HepG2 (cell line): ENCODE measurements at regions not wholly inside any gene's neighbourhood (a gene's known extent, or its start where the extent isn't known, plus 50 kb on each side); places are given as distances from the start of the nearest gene placed in this dataset.

Experiments used
- E2F1 ChIP-seq: sonication (generic); formaldehyde crosslinking; IDR thresholded peaks from 2 replicates; pipeline ENCODE4 v1.5.0; 2020; ENCODE audit warnings: missing genetic modification reagents
- FOXA3 ChIP-seq: IDR thresholded peaks from 2 replicates; pipeline ENCODE4 v1.6.1; 2016; ENCODE audit warnings: missing genetic modification reagents, missing compliant biosample characterization
- IRF2 ChIP-seq: IDR thresholded peaks from 2 replicates; pipeline ENCODE4 v1.6.1; 2018; ENCODE audit warnings: missing genetic modification reagents, missing compliant biosample characterization
- KLF16 ChIP-seq, 2 experiments: sonication (generic) in 1 of 2; formaldehyde crosslinking in 1 of 2; IDR thresholded peaks; 2 replicates each; pipeline versions ENCODE4 v1.6.1 to v1.8.0; 2016 to 2023; ENCODE audit warnings: missing genetic modification reagents in 2 of 2, missing compliant biosample characterization in 1 of 2
- MTA1 ChIP-seq: sonication (generic); formaldehyde crosslinking; IDR thresholded peaks from 2 replicates; pipeline ENCODE4 v1.4.0; 2020; ENCODE audit warnings: missing genetic modification reagents, mild to moderate bottlenecking, borderline replicate concordance
- POLR2A ChIP-seq, 2 experiments: IDR thresholded peaks; 2 replicates each; pipeline ENCODE4 v1.6.1; 2011; ENCODE audit warnings: low read depth in 2 of 2, low read length in 2 of 2, mild to moderate bottlenecking in 1 of 2, moderate library complexity in 1 of 2; ENCODE audit not compliant: insufficient read depth in 1 of 2
- SMAD3 ChIP-seq: sonication (generic); formaldehyde crosslinking; IDR thresholded peaks from 2 replicates; pipeline ENCODE4 v1.4.0; 2020; ENCODE audit warnings: missing genetic modification reagents
- TBX2 ChIP-seq: sonication (generic); formaldehyde crosslinking; IDR thresholded peaks from 2 replicates; pipeline ENCODE4 v1.5.0; 2020; ENCODE audit warnings: missing genetic modification reagents, mild to moderate bottlenecking, borderline replicate concordance
- ZBTB7A ChIP-seq: sonication (generic); formaldehyde crosslinking; IDR thresholded peaks from 2 replicates; pipeline ENCODE4 v1.8.0; 2022; ENCODE audit warnings: mild to moderate bottlenecking, missing genetic modification reagents
- ZNF383 ChIP-seq: sonication (generic); formaldehyde crosslinking; IDR thresholded peaks from 2 replicates; pipeline ENCODE4 v1.4.0; 2020; ENCODE audit warnings: missing genetic modification reagents, mild to moderate bottlenecking, borderline replicate concordance
- TF ChIP-seq, protein P1 (sequence below): sonication (generic); formaldehyde crosslinking; IDR thresholded peaks from 2 replicates; pipeline ENCODE4 v1.4.0; 2020; ENCODE audit warnings: missing genetic modification reagents, borderline replicate concordance
- TF ChIP-seq, protein P2 (sequence below): sonication (generic); formaldehyde crosslinking; IDR thresholded peaks from 2 replicates; pipeline ENCODE4 v1.4.0; 2020; ENCODE audit warnings: missing genetic modification reagents, mild to moderate bottlenecking, borderline replicate concordance
- TF ChIP-seq, protein P3 (sequence below): IDR thresholded peaks from 2 replicates; pipeline ENCODE4 v1.6.1; 2018; ENCODE audit warnings: missing genetic modification reagents, mild to moderate bottlenecking, missing compliant biosample characterization
- TF ChIP-seq, protein P4 (sequence below): sonication (generic); formaldehyde crosslinking; IDR thresholded peaks from 2 replicates; pipeline ENCODE4 v1.5.0; 2020; ENCODE audit warnings: mild to moderate bottlenecking, missing genetic modification reagents, borderline replicate concordance

DNA sequence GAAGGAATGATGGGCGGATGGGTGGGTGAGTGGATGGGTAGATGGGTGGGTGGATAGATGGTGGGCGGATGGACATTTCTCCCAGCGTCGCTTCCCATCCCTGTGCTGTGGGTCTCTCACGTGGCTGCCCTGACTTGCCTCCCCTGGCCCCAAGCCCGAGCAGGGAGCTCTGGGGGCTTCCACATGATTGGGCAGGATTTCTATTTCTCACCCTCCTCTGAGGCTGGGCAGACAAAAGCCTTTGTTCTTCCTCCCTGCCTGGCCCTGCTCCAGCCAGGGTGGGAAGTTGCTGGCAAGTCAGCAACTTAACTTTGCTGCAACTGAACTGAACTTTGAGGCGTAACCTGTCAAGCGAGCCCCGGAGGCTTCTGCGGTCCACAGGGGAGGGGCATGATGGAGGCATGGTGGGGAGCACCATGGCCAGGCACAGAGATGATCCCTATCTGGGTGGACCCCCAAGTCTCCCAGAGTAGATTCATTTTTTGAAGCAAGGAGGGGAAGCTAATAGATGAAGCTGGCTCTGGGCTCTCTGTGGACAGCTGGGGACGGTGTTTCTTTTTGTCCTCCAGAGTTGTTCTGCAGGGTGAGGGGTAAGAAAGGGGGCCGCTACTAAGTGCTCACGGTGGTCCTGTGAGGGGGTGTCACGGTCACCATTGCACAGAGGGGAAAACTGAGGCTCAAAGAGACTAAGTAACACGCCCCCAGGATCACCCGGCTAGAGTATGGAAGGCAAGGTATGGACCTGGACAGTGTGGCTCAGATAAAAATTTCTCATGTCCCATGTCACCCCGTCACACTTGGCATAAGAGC is 140.1 kb downstream of the CEBPB start (continued):
- TF ChIP-seq, protein P1, sequence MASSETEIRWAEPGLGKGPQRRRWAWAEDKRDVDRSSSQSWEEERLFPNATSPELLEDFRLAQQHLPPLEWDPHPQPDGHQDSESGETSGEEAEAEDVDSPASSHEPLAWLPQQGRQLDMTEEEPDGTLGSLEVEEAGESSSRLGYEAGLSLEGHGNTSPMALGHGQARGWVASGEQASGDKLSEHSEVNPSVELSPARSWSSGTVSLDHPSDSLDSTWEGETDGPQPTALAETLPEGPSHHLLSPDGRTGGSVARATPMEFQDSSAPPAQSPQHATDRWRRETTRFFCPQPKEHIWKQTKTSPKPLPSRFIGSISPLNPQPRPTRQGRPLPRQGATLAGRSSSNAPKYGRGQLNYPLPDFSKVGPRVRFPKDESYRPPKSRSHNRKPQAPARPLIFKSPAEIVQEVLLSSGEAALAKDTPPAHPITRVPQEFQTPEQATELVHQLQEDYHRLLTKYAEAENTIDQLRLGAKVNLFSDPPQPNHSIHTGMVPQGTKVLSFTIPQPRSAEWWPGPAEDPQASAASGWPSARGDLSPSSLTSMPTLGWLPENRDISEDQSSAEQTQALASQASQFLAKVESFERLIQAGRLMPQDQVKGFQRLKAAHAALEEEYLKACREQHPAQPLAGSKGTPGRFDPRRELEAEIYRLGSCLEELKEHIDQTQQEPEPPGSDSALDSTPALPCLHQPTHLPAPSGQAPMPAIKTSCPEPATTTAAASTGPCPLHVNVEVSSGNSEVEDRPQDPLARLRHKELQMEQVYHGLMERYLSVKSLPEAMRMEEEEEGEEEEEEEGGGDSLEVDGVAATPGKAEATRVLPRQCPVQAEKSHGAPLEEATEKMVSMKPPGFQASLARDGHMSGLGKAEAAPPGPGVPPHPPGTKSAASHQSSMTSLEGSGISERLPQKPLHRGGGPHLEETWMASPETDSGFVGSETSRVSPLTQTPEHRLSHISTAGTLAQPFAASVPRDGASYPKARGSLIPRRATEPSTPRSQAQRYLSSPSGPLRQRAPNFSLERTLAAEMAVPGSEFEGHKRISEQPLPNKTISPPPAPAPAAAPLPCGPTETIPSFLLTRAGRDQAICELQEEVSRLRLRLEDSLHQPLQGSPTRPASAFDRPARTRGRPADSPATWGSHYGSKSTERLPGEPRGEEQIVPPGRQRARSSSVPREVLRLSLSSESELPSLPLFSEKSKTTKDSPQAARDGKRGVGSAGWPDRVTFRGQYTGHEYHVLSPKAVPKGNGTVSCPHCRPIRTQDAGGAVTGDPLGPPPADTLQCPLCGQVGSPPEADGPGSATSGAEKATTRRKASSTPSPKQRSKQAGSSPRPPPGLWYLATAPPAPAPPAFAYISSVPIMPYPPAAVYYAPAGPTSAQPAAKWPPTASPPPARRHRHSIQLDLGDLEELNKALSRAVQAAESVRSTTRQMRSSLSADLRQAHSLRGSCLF (CRISPR knock-in tag) = no peak
- TF ChIP-seq KLF16 (CRISPR knock-in tag; IDR thresholded peaks at IDR 0.05) (peak in 1 of 2 experiments; percentile 53; a peak in 2 of 4 replicates), MTA1 (peak; percentile 78), POLR2A (IDR thresholded peaks at IDR 0.05; ENCODE audit: insufficient read depth in 1 of 2, low read depth in 2 of 2, low read length in 2 of 2) (no peak), SMAD3 (CRISPR knock-in tag) (0 out of 2 replicates have a peak, but pooled peaks have one; percentile 58), ZNF383 (no peak), ZBTB7A (no peak), IRF2 (CRISPR knock-in tag) (0 out of 2 replicates have a peak, but pooled peaks have one; percentile 40), TBX2 (CRISPR knock-in tag) (peak; percentile 39; the same call in 1 of the 2 replicates), FOXA3 (CRISPR knock-in tag) (peak; percentile 41), E2F1 (no peak)
- TF ChIP-seq, protein P2, sequence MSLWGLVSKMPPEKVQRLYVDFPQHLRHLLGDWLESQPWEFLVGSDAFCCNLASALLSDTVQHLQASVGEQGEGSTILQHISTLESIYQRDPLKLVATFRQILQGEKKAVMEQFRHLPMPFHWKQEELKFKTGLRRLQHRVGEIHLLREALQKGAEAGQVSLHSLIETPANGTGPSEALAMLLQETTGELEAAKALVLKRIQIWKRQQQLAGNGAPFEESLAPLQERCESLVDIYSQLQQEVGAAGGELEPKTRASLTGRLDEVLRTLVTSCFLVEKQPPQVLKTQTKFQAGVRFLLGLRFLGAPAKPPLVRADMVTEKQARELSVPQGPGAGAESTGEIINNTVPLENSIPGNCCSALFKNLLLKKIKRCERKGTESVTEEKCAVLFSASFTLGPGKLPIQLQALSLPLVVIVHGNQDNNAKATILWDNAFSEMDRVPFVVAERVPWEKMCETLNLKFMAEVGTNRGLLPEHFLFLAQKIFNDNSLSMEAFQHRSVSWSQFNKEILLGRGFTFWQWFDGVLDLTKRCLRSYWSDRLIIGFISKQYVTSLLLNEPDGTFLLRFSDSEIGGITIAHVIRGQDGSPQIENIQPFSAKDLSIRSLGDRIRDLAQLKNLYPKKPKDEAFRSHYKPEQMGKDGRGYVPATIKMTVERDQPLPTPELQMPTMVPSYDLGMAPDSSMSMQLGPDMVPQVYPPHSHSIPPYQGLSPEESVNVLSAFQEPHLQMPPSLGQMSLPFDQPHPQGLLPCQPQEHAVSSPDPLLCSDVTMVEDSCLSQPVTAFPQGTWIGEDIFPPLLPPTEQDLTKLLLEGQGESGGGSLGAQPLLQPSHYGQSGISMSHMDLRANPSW (CRISPR knock-in tag) = no peak
- TF ChIP-seq, protein P3, sequence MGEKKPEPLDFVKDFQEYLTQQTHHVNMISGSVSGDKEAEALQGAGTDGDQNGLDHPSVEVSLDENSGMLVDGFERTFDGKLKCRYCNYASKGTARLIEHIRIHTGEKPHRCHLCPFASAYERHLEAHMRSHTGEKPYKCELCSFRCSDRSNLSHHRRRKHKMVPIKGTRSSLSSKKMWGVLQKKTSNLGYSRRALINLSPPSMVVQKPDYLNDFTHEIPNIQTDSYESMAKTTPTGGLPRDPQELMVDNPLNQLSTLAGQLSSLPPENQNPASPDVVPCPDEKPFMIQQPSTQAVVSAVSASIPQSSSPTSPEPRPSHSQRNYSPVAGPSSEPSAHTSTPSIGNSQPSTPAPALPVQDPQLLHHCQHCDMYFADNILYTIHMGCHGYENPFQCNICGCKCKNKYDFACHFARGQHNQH (CRISPR knock-in tag) = no peak; the same call in 1 of the 2 replicates
- TF ChIP-seq, protein P4, sequence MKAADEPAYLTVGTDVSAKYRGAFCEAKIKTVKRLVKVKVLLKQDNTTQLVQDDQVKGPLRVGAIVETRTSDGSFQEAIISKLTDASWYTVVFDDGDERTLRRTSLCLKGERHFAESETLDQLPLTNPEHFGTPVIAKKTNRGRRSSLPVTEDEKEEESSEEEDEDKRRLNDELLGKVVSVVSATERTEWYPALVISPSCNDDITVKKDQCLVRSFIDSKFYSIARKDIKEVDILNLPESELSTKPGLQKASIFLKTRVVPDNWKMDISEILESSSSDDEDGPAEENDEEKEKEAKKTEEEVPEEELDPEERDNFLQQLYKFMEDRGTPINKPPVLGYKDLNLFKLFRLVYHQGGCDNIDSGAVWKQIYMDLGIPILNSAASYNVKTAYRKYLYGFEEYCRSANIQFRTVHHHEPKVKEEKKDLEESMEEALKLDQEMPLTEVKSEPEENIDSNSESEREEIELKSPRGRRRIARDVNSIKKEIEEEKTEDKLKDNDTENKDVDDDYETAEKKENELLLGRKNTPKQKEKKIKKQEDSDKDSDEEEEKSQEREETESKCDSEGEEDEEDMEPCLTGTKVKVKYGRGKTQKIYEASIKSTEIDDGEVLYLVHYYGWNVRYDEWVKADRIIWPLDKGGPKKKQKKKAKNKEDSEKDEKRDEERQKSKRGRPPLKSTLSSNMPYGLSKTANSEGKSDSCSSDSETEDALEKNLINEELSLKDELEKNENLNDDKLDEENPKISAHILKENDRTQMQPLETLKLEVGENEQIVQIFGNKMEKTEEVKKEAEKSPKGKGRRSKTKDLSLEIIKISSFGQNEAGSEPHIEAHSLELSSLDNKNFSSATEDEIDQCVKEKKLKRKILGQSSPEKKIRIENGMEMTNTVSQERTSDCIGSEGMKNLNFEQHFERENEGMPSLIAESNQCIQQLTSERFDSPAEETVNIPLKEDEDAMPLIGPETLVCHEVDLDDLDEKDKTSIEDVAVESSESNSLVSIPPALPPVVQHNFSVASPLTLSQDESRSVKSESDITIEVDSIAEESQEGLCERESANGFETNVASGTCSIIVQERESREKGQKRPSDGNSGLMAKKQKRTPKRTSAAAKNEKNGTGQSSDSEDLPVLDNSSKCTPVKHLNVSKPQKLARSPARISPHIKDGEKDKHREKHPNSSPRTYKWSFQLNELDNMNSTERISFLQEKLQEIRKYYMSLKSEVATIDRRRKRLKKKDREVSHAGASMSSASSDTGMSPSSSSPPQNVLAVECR (CRISPR knock-in tag) = peak; percentile 15; the same call in 1 of the 2 replicates
